Keratinocyte (primary cell): ENCODE measurements at regions not wholly inside any gene's neighbourhood (a gene's known extent, or its start where the extent isn't known, plus 50 kb on each side); places are given as distances from the start of the nearest gene placed in this dataset.

ENCODE experiments used
- DNase-seq: peaks from one replicate; pipeline ENCODE4 v3.0.0-alpha.2; 2011; ENCODE audit warnings: low read depth, missing footprints, low spot score
- FAIRE-seq: peaks from 2 replicates; lab custom pipeline; 2011; peaks lifted over from hg19 to GRCh38; lab: Jason Lieb, UNC
- H2AFZ ChIP-seq: 2 replicates; pipeline ENCODE4 v1.6.0; 2012; ENCODE audit warnings: low read length, control low read depth, inconsistent platforms; ENCODE audit not compliant: control insufficient read depth
- H3K27ac ChIP-seq: 2 replicates; pipeline ENCODE4 v1.5.1; 2011; ENCODE audit warnings: low read length; ENCODE audit not compliant: control insufficient read depth, insufficient read depth
- H3K27me3 ChIP-seq: 3 replicates; pipeline ENCODE4 v1.6.0; 2011; ENCODE audit warnings: low read length; ENCODE audit not compliant: control insufficient read depth, insufficient read depth; ENCODE audit errors: extremely low read depth
- H3K36me3 ChIP-seq, 2 experiments: 2 replicates in 1 of 2; 3 replicates in 1 of 2; pipeline ENCODE4 v1.5.1; 2011; ENCODE audit warnings: low read length in 2 of 2, mild to moderate bottlenecking in 1 of 2; ENCODE audit not compliant: control insufficient read depth in 2 of 2, insufficient read depth in 2 of 2; ENCODE audit errors: extremely low read depth in 1 of 2
- H3K4me1 ChIP-seq: 3 replicates; pipeline ENCODE4 v1.5.1; 2011; ENCODE audit warnings: low read length; ENCODE audit not compliant: control insufficient read depth, insufficient read depth; ENCODE audit errors: extremely low read depth
- H3K4me2 ChIP-seq: 3 replicates; pipeline ENCODE4 v1.6.0; 2011; ENCODE audit warnings: low read depth, low read length; ENCODE audit not compliant: control insufficient read depth, insufficient read depth; ENCODE audit errors: extremely low read depth
- H3K4me3 ChIP-seq, 3 experiments: fragments of 200-600 bp in 1 of 3; sonication (generic) in 1 of 3; 2 replicates in 2 of 3; 3 replicates in 1 of 3; pipeline ENCODE4 v1.5.1; 2011 to 2016; ENCODE audit warnings: low read length in 3 of 3, mild to moderate bottlenecking in 3 of 3, control low read depth in 2 of 3, inconsistent platforms in 1 of 3, low read depth in 1 of 3, mixed read lengths in 1 of 3, mixed run types in 1 of 3, moderate library complexity in 1 of 3; ENCODE audit not compliant: control insufficient read depth in 2 of 3, insufficient read depth in 2 of 3; ENCODE audit errors: extremely low read depth in 1 of 3
- H3K79me2 ChIP-seq: 2 replicates; pipeline ENCODE4 v1.6.0; 2012; ENCODE audit warnings: low read length; ENCODE audit not compliant: control insufficient read depth, insufficient read depth
- H3K9ac ChIP-seq: 3 replicates; pipeline ENCODE4 v1.6.0; 2011; ENCODE audit warnings: low read length; ENCODE audit not compliant: control insufficient read depth, insufficient read depth; ENCODE audit errors: extremely low read depth
- H3K9me1 ChIP-seq: 3 replicates; pipeline ENCODE4 v1.6.0; 2011; ENCODE audit warnings: low read length; ENCODE audit not compliant: control insufficient read depth, insufficient read depth; ENCODE audit errors: extremely low read depth
- H3K9me3 ChIP-seq: 2 replicates; pipeline ENCODE4 v1.5.1; 2012; ENCODE audit warnings: low read depth, low read length; ENCODE audit not compliant: control insufficient read depth
- H4K20me1 ChIP-seq: 3 replicates; pipeline ENCODE4 v1.6.0; 2011; ENCODE audit warnings: low read length; ENCODE audit not compliant: control insufficient read depth, insufficient read depth; ENCODE audit errors: extremely low read depth
- CTCF ChIP-seq, 3 experiments: IDR thresholded peaks in 1 of 3; conservative IDR thresholded peaks in 1 of 3; optimal IDR thresholded peaks in 1 of 3; 2 replicates in 2 of 3; 3 replicates in 1 of 3; pipeline versions ENCODE3 to v1.5.1; 2011; ENCODE audit warnings: low read length in 3 of 3, mild to moderate bottlenecking in 3 of 3, moderate library complexity in 2 of 3, control low read depth in 1 of 3, inconsistent platforms in 1 of 3; ENCODE audit not compliant: insufficient read depth in 2 of 3; ENCODE audit errors: extremely low read depth in 1 of 3
- EZH2 ChIP-seq: IDR thresholded peaks from one replicate; pipeline ENCODE4 v1.6.1; 2012; ENCODE audit warnings: inconsistent platforms, mild to moderate bottlenecking, low read length, moderate library complexity
- dilution Hi-C: fragments of 300-500 bp; cut with MboI; formaldehyde crosslinking; loops from one replicate; pipeline ENCODE4 v1.7.0; 2020; ENCODE audit warnings: low sequenced_read_pairs; ENCODE audit not compliant: extremely low pct_ligation_motif_present

DNA sequence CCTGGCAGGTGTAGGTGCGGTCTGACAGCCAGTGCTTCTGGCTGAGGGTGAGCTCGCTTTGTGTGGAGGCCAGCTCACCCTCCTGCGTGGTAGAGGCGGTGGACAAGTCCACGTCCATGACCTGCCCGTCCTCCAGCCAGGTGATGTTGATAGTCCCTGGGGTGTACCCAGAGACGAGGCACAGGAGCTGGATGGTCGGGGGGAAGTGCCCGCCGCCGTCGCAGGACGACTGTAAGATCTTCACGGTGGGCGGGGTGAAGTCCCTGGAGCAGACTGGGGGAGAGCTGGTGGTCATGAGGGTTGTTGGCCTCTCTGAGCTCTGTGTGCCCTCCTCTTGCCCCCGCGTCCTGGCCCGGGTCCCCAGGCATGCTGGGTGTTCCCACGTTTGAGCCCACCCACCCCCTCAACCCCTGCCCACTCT, 74.6 kb downstream of the TMEM121 start:
- Histone ChIP-seq H2AFZ (no peak overlapping the region), H3K9ac (no peak overlapping the region), H4K20me1 (no peaks in the 10 kb centered on the region), H3K36me3 (no peaks in the 10 kb centered on the region), H3K9me1 (no peaks in the 10 kb centered on the region), H3K27me3 (no peaks in the 10 kb centered on the region), H3K4me2 (no peak overlapping the region), H3K4me3 (no peak overlapping the region), H3K4me1 (no peaks in the 10 kb centered on the region), H3K27ac (no peak overlapping the region), H3K9me3 (peaks cover 9% of the 10 kb centered on the region), H3K79me2 (no peaks in the 10 kb centered on the region)
- no peak for DNase-seq
- FAIRE-seq = no peak
- TF ChIP-seq CTCF (optimal IDR thresholded peaks at IDR 0.05 in 1 of 3, IDR thresholded peaks at IDR 0.05 in 1 of 3, conservative IDR thresholded peaks at IDR 0.05 in 1 of 3; ENCODE audit: extremely low read depth in 1 of 3, insufficient read depth in 2 of 3, low read length in 3 of 3) (no peak), EZH2 (no peak)
- dilution Hi-C loops = no loop called here

DNA sequence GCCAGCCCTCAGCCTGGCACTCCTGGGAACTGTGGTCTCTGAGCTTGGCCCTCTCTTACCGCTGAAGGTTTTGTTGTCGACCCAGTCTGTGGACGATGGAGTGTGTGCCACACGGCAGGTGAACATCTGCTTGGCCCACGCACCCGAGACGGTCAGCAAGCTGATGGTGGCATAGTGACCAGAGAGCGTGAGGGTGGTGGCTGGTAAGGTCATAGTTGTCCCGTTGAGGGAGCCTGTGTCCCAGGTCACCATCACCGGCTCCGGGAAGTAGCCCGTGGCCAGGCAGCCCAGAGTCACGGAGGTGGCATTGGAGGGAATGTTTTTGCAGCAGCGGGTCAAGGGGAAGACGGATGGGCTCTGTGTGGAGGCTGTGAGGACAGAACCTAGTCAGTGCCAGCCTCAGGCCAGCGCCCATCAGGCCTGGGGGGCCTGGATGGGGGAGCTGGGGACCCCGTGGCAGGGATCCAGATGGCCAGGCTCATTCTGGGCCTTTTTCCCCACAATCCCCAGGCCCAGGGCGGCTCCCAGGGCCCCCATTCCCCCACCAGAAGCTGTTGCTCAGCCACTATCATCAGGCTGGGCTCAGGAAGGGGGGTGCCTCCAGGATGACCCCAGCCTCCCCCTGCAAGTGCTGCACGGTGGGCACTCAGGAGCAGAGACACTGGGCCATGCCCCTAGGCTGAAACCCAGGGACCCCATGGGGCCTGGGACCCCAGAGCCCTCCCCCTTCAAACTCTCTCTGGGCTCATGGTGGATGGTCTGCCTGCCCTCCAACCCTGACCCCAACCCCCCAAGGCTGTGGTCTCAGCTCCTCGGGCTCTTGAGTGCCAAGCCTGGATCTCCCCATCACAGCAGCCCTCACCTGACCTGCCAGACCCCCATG, 75.2 kb downstream of the TMEM121 start:
- Histone ChIP-seq H4K20me1 (no peaks in the 10 kb centered on the region), H3K4me2 (no peak overlapping the region), H3K9ac (no peak overlapping the region), H3K36me3 (no peaks in the 10 kb centered on the region), H3K79me2 (no peaks in the 10 kb centered on the region), H3K9me1 (no peaks in the 10 kb centered on the region), H3K9me3 (peaks cover 9% of the 10 kb centered on the region), H2AFZ (no peak overlapping the region), H3K27ac (no peak overlapping the region), H3K4me1 (no peaks in the 10 kb centered on the region), H3K27me3 (no peaks in the 10 kb centered on the region), H3K4me3 (no peak overlapping the region)
- TF ChIP-seq CTCF (optimal IDR thresholded peaks at IDR 0.05 in 1 of 3, IDR thresholded peaks at IDR 0.05 in 1 of 3, conservative IDR thresholded peaks at IDR 0.05 in 1 of 3; ENCODE audit: extremely low read depth in 1 of 3, insufficient read depth in 2 of 3, low read length in 3 of 3) = no peak
- TF ChIP-seq EZH2 = no peak
- dilution Hi-C loops = no loop called here
- DNase-seq = no peak
- no peak for FAIRE-seq
